ENCODE measurements at regions not wholly inside any gene's neighbourhood (a gene's known extent, or its start where the extent isn't known, plus 50 kb on each side); places are given as distances from the start of the nearest gene placed in this dataset.

- TF ChIP-seq, protein P1, sequence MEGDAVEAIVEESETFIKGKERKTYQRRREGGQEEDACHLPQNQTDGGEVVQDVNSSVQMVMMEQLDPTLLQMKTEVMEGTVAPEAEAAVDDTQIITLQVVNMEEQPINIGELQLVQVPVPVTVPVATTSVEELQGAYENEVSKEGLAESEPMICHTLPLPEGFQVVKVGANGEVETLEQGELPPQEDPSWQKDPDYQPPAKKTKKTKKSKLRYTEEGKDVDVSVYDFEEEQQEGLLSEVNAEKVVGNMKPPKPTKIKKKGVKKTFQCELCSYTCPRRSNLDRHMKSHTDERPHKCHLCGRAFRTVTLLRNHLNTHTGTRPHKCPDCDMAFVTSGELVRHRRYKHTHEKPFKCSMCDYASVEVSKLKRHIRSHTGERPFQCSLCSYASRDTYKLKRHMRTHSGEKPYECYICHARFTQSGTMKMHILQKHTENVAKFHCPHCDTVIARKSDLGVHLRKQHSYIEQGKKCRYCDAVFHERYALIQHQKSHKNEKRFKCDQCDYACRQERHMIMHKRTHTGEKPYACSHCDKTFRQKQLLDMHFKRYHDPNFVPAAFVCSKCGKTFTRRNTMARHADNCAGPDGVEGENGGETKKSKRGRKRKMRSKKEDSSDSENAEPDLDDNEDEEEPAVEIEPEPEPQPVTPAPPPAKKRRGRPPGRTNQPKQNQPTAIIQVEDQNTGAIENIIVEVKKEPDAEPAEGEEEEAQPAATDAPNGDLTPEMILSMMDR (conservative IDR thresholded peaks at IDR 0.05), result no peak; the same call in 1 of the 2 replicates
- TF ChIP-seq EZH2 (IDR thresholded peaks at IDR 0.05; ENCODE audit: low read depth), result no peak
Observed at GRCh38 chr16:85471469-85472431, 141.4 kb upstream of the GSE1 start.

Data from PC-9 (cell line).